ENCODE measurements at regions not wholly inside any gene's neighbourhood (a gene's known extent, or its start where the extent isn't known, plus 50 kb on each side); places are given as distances from the start of the nearest gene placed in this dataset.
"Not testable (repeated sequence)": the region's sequence is repeated elsewhere in the genome, so short reads cannot be mapped to it uniquely, and the experiment has no call there.

DNA sequence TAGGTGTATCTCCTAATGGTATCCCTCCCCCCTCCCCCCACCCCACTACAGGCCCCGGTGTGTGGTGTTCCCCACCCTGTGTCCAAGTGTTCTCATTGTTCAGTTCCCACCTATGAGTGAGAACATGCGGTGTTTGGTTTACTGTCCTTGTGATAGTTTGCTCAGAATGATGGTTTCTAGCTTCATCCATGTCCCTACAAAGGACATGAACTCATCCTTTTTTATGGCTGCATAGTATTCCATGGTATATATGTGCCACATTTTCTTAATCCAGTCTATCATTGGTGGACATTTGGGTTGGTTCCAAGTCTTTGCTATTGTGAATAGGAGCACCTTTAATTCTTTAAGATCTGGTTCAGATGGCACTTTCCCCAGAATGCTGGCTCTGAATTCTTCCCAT is 58.5 kb upstream of the PTGFRN start:
- not testable (repeated sequence) for DNase-seq (ENCODE audit: low read depth, low spot score)

DNA sequence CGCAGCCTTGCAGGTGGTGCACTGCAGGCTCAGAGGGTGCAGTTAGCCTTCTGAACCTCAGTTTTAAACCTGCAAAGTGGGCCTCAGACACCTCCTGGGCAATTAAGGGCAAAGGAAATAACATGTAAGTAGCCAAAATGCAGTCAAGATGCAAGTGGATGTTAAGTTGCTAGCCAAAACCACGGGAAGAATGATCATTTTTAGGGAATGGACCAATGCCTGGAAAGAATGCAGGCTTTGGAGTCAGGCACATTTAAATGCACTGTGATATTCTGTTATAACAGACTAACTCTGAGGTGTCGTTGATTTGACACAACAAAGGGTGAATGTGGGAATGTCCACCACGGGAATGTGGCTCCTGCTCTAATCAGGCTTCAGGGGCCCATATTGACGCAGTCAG is 57.9 kb upstream of the PTGFRN start:
- no peak for DNase-seq (ENCODE audit: low read depth, low spot score)

DNA sequence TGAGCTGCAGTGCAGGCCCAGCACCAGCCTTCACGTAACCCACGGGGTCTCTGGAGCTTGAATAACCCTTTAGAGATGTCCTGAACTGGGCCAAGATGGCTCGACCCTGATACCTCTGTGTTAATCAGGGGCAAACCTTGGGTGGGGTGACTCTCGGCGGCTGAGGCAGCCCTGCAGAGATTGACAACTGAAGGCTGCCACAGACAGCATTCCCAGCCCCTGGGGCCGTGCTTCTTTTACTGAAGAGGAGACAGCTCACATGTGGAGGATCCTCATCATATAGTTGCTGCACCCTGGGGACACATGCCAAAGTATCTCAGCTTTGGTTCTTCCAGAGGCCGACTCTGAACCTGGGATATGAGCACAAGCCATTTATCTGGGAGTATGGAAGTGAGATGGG is 57.3 kb upstream of the PTGFRN start:
- DNase-seq (ENCODE audit: low read depth, low spot score), result no peak

DNA sequence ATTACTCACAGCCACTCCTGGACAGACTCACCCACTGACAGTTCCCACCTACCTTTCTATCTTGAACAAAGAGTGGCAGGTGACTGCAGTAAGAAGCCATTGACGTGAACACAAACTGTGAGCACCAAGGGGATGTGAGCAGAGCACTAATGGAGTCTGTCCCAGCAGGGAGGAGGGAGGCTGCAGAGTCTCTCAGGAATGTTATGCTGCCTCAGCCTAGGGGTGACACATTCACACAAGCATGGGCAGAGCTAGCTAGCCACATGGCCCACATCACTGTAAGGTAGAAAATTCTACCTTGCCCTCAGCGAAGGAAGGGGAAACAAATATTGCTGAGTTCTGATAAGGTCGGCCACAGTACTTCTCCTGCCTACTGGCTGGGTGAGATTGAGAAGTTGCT is 56.8 kb upstream of the PTGFRN start:
- DNase-seq (ENCODE audit: low read depth, low spot score), result peak; percentile 63

DNA sequence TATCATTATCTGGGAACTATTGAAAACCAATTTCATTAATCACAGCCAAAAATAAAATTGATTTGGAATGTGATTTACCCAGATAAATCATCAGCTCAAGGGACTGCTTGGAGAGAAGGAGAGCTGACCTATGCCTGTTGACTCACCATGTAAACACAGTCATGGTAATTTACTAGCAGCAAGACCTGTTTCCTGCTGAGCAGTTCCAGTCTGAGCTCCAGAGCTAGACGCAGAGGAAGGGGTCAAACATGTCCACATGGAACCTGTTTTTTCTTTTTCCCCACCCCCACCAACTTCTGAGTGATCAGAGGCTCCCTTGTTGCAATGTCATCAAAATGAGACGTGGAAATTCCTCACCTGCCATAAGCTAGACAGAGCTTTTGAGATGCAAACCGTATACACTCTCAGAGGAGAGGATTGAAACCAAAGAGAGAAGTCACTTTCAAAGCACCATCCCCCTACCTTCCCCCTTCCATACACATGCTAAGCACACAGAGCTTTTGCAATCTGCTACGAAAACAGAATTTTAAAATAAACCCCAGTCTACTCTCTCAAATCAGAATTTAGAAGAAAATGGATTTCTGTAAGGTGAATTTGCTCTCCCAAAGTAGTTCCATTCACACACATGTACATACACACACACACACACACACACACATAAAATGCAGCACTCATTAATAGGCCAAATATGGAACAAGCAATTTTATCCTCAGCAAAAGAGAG is 55.9 kb upstream of the PTGFRN start:
- peak; percentile 90 for DNase-seq (ENCODE audit: low read depth, low spot score)

GRCh38 chr1:116854403-116854690 is 55.4 kb upstream of the PTGFRN start:
- DNase-seq (ENCODE audit: low read depth, low spot score), result no peak

DNA sequence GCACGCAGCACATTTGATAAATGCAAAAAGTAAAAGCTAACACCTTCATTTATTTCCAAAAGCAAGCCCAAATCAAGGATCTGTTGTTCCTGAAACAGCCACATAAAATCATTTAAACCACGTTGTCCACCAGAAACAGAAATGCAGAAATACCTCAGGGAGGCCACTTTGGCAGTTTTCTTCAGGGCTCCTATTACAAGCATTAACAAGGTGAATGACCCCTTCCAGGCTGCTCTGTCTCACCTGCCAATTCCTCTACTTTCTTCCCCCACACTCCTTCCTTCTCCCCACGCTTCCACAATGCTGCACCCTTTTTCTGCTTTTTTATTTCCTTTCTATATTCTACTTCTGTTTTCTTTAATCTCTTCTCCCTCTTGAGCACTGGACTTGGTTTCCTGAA is 55.0 kb upstream of the PTGFRN start:
- DNase-seq (ENCODE audit: low read depth, low spot score), result no peak

DNA sequence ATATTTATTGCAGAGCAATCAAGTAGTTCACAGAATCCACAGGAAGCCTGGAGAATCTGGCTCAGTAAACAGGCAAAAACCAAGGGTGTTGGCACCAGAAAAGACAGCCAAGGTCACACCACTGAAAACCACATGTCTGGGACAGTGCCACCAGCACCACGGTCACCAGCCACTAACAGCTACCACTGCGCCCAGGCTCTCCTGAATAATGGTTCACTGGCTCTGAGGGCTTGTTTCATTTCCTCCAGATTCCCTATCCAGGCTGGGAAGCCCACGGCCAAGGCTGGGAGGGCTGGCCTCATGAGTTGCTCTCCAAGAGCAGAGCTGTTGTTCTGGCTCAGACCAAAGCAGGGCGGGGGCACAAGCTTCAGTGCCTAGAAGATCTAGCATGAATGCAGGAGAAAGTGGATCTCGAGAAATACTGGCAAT is 54.5 kb upstream of the PTGFRN start:
- peak; percentile 36 for DNase-seq (ENCODE audit: low read depth, low spot score)

GRCh38 chr1:116855773-116856201 is 53.9 kb upstream of the PTGFRN start:
- no peak for DNase-seq (ENCODE audit: low read depth, low spot score)

- DNase-seq (ENCODE audit: low read depth, low spot score), result no peak
These were observed 53.4 kb upstream of the PTGFRN start for GRCh38 chr1:116856312-116856711.

GRCh38 chr1:116857092-116857491 is 52.6 kb upstream of the PTGFRN start:
- DNase-seq (ENCODE audit: low read depth, low spot score), result no peak
